HG02970 (cell line): ENCODE measurements at regions not wholly inside any gene's neighbourhood (a gene's known extent, or its start where the extent isn't known, plus 50 kb on each side); places are given as distances from the start of the nearest gene placed in this dataset.
"Not testable (repeated sequence)": the region's sequence is repeated elsewhere in the genome, so short reads cannot be mapped to it uniquely, and the experiment has no call there.

Experiments
- ATAC-seq: cut with Tn5 transposase; IDR thresholded peaks from one replicate; pipeline ENCODE4 v1.9.1; 2021; ENCODE audit warnings: mild to moderate bottlenecking, moderate library complexity, moderate number of reproducible peaks; ENCODE audit not compliant: unreplicated experiment, low FRiP score

DNA sequence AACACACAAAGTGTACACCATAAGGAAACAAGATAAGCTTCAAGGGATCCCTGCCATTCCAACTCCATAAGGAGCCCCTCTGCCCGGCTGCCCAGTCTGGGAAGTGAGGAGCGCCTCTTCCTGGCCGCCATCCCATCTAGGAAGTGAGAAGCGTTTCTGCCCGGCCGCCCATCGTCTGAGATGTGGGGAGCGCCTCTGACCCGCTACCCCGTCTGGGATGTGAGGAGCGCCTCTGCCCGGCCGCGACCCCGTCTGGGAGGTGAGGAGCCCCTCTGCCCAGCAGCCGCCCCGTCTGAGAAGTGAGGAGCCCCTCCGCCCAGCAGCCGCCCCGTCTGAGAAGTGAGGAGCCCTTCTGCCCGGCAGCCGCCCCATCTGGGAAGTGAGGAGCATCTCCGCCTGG, 51.8 kb upstream of the KLHL4 start:
- ATAC-seq: not testable (repeated sequence)
